Hematopoietic multipotent progenitor cell treated with erythropoietin and hydrocortisone succinate and interleukin-3 and kit ligand, for 8 days (in vitro differentiated cells): ENCODE measurements at regions not wholly inside any gene's neighbourhood (a gene's known extent, or its start where the extent isn't known, plus 50 kb on each side); places are given as distances from the start of the nearest gene placed in this dataset.
A peak's percentile ranks its signal among the peaks of the same experiment; 100 is the strongest.

Experiments used
- DNase-seq: peaks from one replicate; pipeline ENCODE4 v3.0.0-alpha.2; 2015

GRCh38 chr13:38520041-38520440 lies 166.8 kb upstream of the FREM2 start:
- no peak for DNase-seq

- no peak for DNase-seq
Observed at GRCh38 chr13:38527140-38527539, 159.7 kb upstream of the FREM2 start.

GRCh38 chr13:38528986-38529385 lies 157.9 kb upstream of the FREM2 start:
- DNase-seq: no peak

- DNase-seq: peak; percentile 3
Observed at GRCh38 chr13:38530492-38530891, 156.4 kb upstream of the FREM2 start.

GRCh38 chr13:38535261-38535660 lies 151.6 kb upstream of the FREM2 start:
- no peak for DNase-seq

- no peak for DNase-seq
Observed at GRCh38 chr13:38537051-38537450, 149.8 kb upstream of the FREM2 start.

- DNase-seq: no peak
Observed at GRCh38 chr13:38538422-38538821, 148.5 kb upstream of the FREM2 start.

- no peak for DNase-seq
Observed at GRCh38 chr13:38539632-38540031, 147.2 kb upstream of the FREM2 start.

- DNase-seq: no peak
Observed at GRCh38 chr13:38542601-38543000, 144.3 kb upstream of the FREM2 start.

GRCh38 chr13:38543561-38543960 lies 143.3 kb upstream of the FREM2 start:
- DNase-seq: no peak

GRCh38 chr13:38563739-38564138 lies 123.1 kb upstream of the FREM2 start:
- no peak for DNase-seq

GRCh38 chr13:38564256-38565150 lies 122.4 kb upstream of the FREM2 start:
- DNase-seq: no peak

GRCh38 chr13:38566023-38566422 lies 120.9 kb upstream of the FREM2 start:
- DNase-seq: no peak

GRCh38 chr13:38566519-38566918 lies 120.4 kb upstream of the FREM2 start:
- no peak for DNase-seq

- DNase-seq: no peak
Observed at GRCh38 chr13:38570706-38571105, 116.2 kb upstream of the FREM2 start.

GRCh38 chr13:38575427-38575826 lies 111.5 kb upstream of the FREM2 start:
- DNase-seq: no peak

GRCh38 chr13:38577048-38577447 lies 109.8 kb upstream of the FREM2 start:
- DNase-seq: no peak

GRCh38 chr13:38582133-38582532 lies 104.7 kb upstream of the FREM2 start:
- DNase-seq: peak; percentile 64

GRCh38 chr13:38590230-38590629 lies 96.6 kb upstream of the FREM2 start:
- DNase-seq: no peak

- no peak for DNase-seq
Observed at GRCh38 chr13:38590796-38591507, 95.9 kb upstream of the FREM2 start.

GRCh38 chr13:38602266-38602665 lies 84.6 kb upstream of the FREM2 start:
- peak; percentile 31 for DNase-seq

- DNase-seq: no peak
Observed at GRCh38 chr13:38606699-38607535, 80.0 kb upstream of the FREM2 start.

- DNase-seq: no peak
Observed at GRCh38 chr13:38617936-38618335, 68.9 kb upstream of the FREM2 start.
